Heart left ventricle (tissue), 16 donors: ENCODE measurements at regions not wholly inside any gene's neighbourhood (a gene's known extent, or its start where the extent isn't known, plus 50 kb on each side); places are given as distances from the start of the nearest gene placed in this dataset.

Experiments
- ATAC-seq, 4 donors: fragments of 200-7000 bp; cut with Tn5 transposase; one replicate each; pipeline ENCODE4 v1.9.1; 2020 to 2022; ENCODE audit warnings: moderate library complexity in 4 of 4, mild to moderate bottlenecking in 3 of 4, moderate number of reproducible peaks in 1 of 4
- DNase-seq, 5 donors: peaks; one replicate each; pipeline ENCODE4 v3.0.0-alpha.2; 2020
- H3K27ac ChIP-seq, 12 donors: fragments of 200-600 bp; sonication (generic) in 4 of 12; one replicate each; pipeline versions ENCODE4 v1.5.0 to v1.8.0; 2016 to 2022; ENCODE audit warnings: mild to moderate bottlenecking in 2 of 12
- H3K27me3 ChIP-seq, 9 donors: fragments of 200-600 bp; sonication (generic) in 2 of 9; one replicate each; pipeline versions ENCODE4 v1.5.1 to v1.8.0; 2016 to 2022; ENCODE audit warnings: mild to moderate bottlenecking in 3 of 9
- H3K36me3 ChIP-seq, 9 donors: fragments of 200-600 bp; sonication (generic) in 2 of 9; one replicate each; pipeline versions ENCODE4 v1.5.0 to v1.8.0; 2018 to 2022; ENCODE audit warnings: mild to moderate bottlenecking in 2 of 9
- H3K4me1 ChIP-seq, 12 donors: fragments of 200-600 bp; sonication (generic) in 4 of 12; one replicate each; pipeline versions ENCODE4 v1.5.0 to v1.8.0; 2016 to 2022; ENCODE audit warnings: mild to moderate bottlenecking in 3 of 12
- H3K4me3 ChIP-seq, 12 donors: fragments of 200-600 bp; sonication (generic) in 4 of 12; one replicate each; pipeline versions ENCODE4 v1.5.0 to v1.8.0; 2017 to 2022; ENCODE audit warnings: mild to moderate bottlenecking in 9 of 12, moderate library complexity in 4 of 12
- H3K9me3 ChIP-seq, 12 donors: fragments of 200-600 bp; sonication (generic) in 4 of 12; one replicate each; pipeline versions ENCODE4 v1.5.0 to v1.8.0; 2016 to 2022; ENCODE audit warnings: mild to moderate bottlenecking in 1 of 12
- CTCF ChIP-seq, 12 donors: fragments of 200-600 bp; sonication (generic) in 4 of 12; IDR thresholded peaks; one replicate each; pipeline versions ENCODE4 v1.5.0 to v1.8.0; 2018 to 2022; ENCODE audit warnings: antibody characterized with exemption in 12 of 12, mild to moderate bottlenecking in 5 of 12
- POLR2A ChIP-seq, 2 donors: fragments of 450-650 bp; IDR thresholded peaks; one replicate each; pipeline ENCODE4 v1.6.1; 2017; ENCODE audit warnings: antibody characterized with exemption in 2 of 2, mild to moderate bottlenecking in 2 of 2, moderate library complexity in 2 of 2
- WGBS, 4 donors: extraction: QIAGEN DNeasy Blood & Tissue Kit in 2 of 4; methylation state at CpG; one replicate each; pipeline versions ENCODE4 v1.1.5 to v1.1.7; 2013 to 2018; 5-methylcytosine and 5-hydroxymethylcytosine counted together
- intact Hi-C, 10 donors: fragments of 100-400 bp; cut with DNase I; formaldehyde crosslinking; loops; one replicate each; pipeline versions ENCODE4 v1.11.1 to v1.14.2; 2022
- donor health status: ischemic (EF 13 %, LVEDD 7.1; RV severe dilation, severe dysfunction).
- donor health status: healthy with polysubstance abuse.
- donor health status: DM: no; HTN: yes; CAD: no.
- donor health status: DM: no; HTN: no; CAD: no.
- donor health status: ischemic (EF 25% LVEDD 6.9; RV normal size, moderate dysfunction).
- donor health status: ischemic (EF 25% LVEDD 5.7; RV mildly dilated, moderate dysfunction).
- donor health status: healthy.
- donor health status: DM: yes; HTN: yes; CAD: no.
- donor health status: ischemic (EF 35%, LVEDD 5.7; RV mildly dilated, moderate dysfunction).
- donor health status: nonischemic (EF 11% LVEDD 7.7; RV severe dilation, severe dysfunction).
- donor health status: DM: yes; HTN: yes; CAD: no.
- donor health status: PGD.
- donor health status: ischemic (EF 29% LVEDD 5.4; RV normal size, mild dysfunction).
- donor health status: nonischemic (EF 23%, LVEDD 6.1; RV moderate dilation, normal function).

- DNase-seq (no peak), ATAC-seq (no peak)
- Histone ChIP-seq H3K36me3 (no peaks in the 10 kb centered on the region), H3K27ac (no peak overlapping the region), H3K27me3 (peaks cover 0 to 16% (median 0%) of the 10 kb centered on the region in 9 donors), H3K4me3 (no peak overlapping the region), H3K4me1 (no peaks in the 10 kb centered on the region), H3K9me3 (peaks cover 0 to 29% (median 4%) of the 10 kb centered on the region in 12 donors)
- intact Hi-C loops, result no loop called here
- TF ChIP-seq POLR2A (IDR thresholded peaks at IDR 0.05) (no peak), CTCF (IDR thresholded peaks at IDR 0.05) (no peak)
Observed at GRCh38 chr6:40020166-40020565, 85.9 kb upstream of the MOCS1 start.

DNA sequence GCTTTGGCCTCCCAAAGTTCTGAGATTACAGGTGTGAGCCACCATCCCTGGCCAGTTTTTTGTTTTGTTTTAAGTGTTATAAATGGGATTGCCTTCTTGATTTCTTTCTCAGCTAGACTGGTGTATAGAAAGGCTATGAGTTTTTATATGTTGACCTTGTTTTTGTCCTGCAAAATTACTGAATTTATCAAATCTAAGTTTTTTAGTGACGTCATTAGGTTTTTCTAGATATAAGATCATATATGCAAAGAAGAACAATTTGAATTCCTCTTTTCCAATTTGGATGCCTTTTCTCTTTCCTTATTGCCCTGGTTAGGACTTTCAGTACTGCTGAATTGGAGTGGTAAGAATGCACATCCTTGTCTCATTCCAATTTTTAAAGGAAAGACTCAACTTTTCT, 81.3 kb upstream of the MOCS1 start:
- H3K27ac ChIP-seq, result no peak overlapping the region
- no peak overlapping the region for H3K4me3 ChIP-seq
- H3K27me3 ChIP-seq, result no peaks in the 10 kb centered on the region
- no peaks in the 10 kb centered on the region for H3K4me1 ChIP-seq
- TF ChIP-seq POLR2A (IDR thresholded peaks at IDR 0.05) (no peak), CTCF (IDR thresholded peaks at IDR 0.05) (no peak)
- ATAC-seq (no peak), DNase-seq (no peak)
- 93 to 95% (median 94%) methylated on average over 1 of the region's 1 CpG for WGBS, 4 donors
- peaks cover 0 to 29% (median 4%) of the 10 kb centered on the region in 12 donors for H3K9me3 ChIP-seq
- intact Hi-C loops, result no loop called here
- no peaks in the 10 kb centered on the region for H3K36me3 ChIP-seq

- intact Hi-C loops, result no loop called here
- ATAC-seq, result no peak
- WGBS, 4 donors, result 81 to 91% (median 83%) methylated on average over 4 of the region's 4 CpGs
Observed at GRCh38 chr6:40011844-40012243, 77.6 kb upstream of the MOCS1 start.

DNA sequence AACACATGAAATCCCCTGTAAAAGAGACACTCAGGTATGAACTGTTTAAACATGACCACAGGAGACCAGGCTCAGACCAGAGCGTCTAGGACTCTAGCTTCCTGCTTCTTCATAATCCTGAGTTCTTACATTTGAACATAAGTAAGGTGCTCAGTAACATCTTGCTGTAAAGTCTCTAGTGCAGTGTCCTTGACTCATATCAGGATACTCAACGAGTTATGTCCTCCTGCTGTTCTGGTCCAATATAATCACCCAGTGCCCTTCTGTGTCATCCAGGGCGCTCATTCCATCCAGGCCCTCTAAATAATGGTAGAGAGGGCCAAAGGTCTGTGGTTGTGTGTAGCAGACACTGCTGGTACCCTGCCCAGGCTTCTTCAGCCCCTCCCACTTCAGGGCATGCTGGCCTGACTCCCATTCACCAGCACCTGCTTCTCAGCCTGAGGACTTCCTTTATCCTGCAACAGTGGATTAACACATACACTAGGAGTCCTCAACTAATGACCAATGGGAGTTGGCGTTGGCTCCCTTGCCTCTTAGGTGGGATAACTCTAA, 66.8 kb upstream of the MOCS1 start:
- 64 to 84% (median 67%) methylated on average over 4 of the region's 4 CpGs for WGBS, 4 donors

More at GRCh38 chr6:40011844-40012243, 77.6 kb upstream of the MOCS1 start:
- no peak overlapping the region for H3K4me3 ChIP-seq
- TF ChIP-seq CTCF (IDR thresholded peaks at IDR 0.05) (no peak), POLR2A (IDR thresholded peaks at IDR 0.05) (no peak)
- no peak for DNase-seq
- H3K36me3 ChIP-seq, result no peaks in the 10 kb centered on the region
- H3K9me3 ChIP-seq, result peaks cover 0 to 18% (median 4%) of the 10 kb centered on the region in 12 donors
- no peaks in the 10 kb centered on the region for H3K4me1 ChIP-seq
- no peaks in the 10 kb centered on the region for H3K27me3 ChIP-seq
- H3K27ac ChIP-seq, result no peak overlapping the region

More for the DNA sequence above, 66.8 kb upstream of the MOCS1 start:
- Histone ChIP-seq H3K27ac (no peak overlapping the region), H3K36me3 (no peaks in the 10 kb centered on the region), H3K4me1 (no peaks in the 10 kb centered on the region), H3K9me3 (peaks cover 0 to 13% (median 0%) of the 10 kb centered on the region in 12 donors), H3K4me3 (no peak overlapping the region), H3K27me3 (peaks cover 0 to 6% (median 0%) of the 10 kb centered on the region in 9 donors)
- ATAC-seq, result no peak
- no peak for DNase-seq
- intact Hi-C loops, result no loop called here
- TF ChIP-seq CTCF (IDR thresholded peaks at IDR 0.05) (no peak), POLR2A (IDR thresholded peaks at IDR 0.05) (no peak)
